ENCODE measurements at regions not wholly inside any gene's neighbourhood (a gene's known extent, or its start where the extent isn't known, plus 50 kb on each side); places are given as distances from the start of the nearest gene placed in this dataset.

- no peak for TF ChIP-seq POLR2AphosphoS5 (IDR thresholded peaks at IDR 0.05; ENCODE audit: low read depth, low read length)
- TF ChIP-seq TAF1 (IDR thresholded peaks at IDR 0.05; ENCODE audit: borderline replicate concordance, insufficient read depth, low read length) = no peak
- TF ChIP-seq SIN3A (IDR thresholded peaks at IDR 0.05; ENCODE audit: borderline replicate concordance, insufficient read depth, low read length) = no peak
These were observed 236.0 kb downstream of the RRAGC start for GRCh38 chr1:38623529-38623928.

Measured in PFSK-1 (cell line).